Ramos (cell line): ENCODE measurements at regions not wholly inside any gene's neighbourhood (a gene's known extent, or its start where the extent isn't known, plus 50 kb on each side); places are given as distances from the start of the nearest gene placed in this dataset.
"Not testable (repeated sequence)": the region's sequence is repeated elsewhere in the genome, so short reads cannot be mapped to it uniquely, and the experiment has no call there.

Experiments
- in situ Hi-C: fragments of 300-500 bp; cut with MboI; formaldehyde crosslinking; loops from one replicate; pipeline ENCODE4 v1.14.3; 2022; ENCODE audit warnings: low sequenced_read_pairs; ENCODE audit not compliant: unreplicated experiment

DNA sequence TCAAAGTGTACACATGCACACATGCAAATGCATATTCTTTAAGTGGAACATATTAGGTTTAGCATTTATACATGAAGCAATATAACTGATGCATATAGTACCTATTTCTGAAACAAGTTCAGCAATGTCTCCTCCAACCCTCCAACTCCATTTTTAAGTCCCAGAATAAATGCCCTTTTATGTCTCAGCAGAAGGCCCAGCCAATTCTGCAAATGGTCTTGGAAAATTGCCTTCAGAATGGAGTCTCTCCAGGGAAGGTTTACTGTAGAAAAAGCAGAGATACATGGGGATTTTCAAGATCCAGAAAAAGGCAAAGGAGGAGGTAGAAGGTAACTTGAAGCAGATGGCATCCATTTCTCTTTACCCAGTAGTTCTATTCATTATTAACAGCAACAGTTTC lies 633.3 kb downstream of the MAFB start:
- in situ Hi-C loops, result no loop called here

DNA sequence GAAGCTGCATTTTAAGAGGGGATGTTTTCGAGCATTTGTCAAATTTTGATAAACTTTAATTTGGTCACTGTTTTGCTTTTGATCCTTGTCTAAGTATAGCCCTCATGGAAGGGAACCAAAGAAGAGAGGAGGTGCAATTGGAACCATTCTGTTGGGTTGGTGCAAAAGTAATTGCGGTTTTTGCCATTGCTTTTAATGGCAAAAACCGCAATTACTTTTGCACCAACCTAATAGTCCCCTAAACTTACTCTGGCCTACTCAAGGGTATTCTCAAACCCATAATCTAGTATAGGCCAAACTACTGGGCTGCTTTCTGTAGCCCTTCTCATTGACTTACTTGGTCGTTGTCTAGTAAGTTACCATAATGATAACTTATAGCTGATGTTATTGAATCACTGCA lies 634.7 kb downstream of the MAFB start:
- in situ Hi-C loops, result no loop called here

DNA sequence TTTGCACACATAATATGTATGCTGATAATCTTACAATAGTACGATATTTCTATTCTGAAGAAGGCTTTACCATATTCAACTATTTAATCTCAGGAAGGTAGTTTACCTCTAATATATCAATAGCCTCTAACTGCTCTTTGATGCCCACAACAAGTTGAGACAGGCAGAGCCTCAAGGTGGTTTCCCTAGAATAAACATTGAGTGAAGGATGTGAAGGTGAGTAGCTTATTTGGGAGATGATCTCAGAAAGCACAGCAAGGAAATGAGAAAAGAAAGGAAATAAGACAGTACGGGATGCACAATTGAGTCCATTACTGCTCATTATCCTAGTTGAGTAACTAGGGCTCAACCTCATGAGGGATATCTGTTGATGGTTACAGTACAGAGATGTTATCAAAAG lies 638.4 kb downstream of the MAFB start:
- in situ Hi-C loops, result no loop called here

DNA sequence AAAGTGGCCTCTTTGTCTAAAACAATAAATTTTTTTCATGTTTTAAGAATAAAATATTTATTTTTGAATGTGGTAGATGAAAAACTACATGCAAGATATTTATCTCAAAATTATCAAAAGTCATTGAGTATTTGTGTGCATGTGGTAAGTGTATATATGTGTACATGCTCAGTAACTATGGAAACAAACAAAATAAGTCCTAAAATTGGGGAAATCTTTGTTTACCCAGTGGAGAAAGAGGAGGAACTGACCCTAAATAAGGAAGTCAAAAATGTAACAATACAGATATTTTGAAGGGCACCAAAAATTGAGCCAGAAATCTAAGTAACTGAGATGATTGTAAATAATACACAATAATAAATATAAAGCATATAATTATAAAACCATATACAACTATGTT lies 639.2 kb downstream of the MAFB start:
- in situ Hi-C loops, result no loop called here

DNA sequence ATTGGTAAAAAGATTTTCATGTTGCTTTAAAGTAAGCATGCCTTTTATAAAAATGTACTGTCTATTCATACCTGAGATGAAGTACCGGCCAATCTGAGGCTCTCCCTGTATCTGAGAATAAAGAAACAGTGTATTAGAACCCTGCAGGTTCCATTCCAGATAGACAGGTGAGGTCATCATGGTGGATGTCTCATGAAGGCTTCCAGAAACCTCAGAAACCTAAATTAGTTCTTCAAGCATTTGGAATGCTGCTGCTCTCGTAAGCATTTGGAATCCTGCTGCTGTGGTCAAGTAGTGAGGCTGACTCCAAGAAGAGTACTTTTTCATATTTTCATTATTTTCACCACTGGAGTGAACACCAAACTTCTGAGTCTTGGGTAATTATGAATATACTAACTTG lies 642.3 kb downstream of the MAFB start:
- in situ Hi-C loops, result no loop called here

DNA sequence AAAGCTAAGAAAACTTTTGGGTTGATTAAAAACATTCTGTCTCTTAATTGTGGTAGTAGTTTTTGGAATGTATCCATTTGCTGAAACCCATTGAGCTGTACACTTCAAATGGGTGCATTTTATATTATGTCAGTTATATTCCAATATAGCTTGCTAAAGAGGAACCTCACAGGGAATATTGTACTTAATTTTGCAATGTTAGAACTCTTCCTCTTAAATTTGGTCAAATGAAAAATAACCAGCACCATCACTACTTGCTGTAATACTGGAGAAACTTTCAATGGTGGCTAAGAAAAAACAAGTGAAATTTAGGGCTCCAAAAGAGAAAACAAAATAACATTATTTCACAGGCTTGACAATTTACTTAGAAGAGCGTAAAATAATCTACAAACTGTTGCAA lies 651.5 kb downstream of the MAFB start:
- in situ Hi-C loops, result no loop called here

DNA sequence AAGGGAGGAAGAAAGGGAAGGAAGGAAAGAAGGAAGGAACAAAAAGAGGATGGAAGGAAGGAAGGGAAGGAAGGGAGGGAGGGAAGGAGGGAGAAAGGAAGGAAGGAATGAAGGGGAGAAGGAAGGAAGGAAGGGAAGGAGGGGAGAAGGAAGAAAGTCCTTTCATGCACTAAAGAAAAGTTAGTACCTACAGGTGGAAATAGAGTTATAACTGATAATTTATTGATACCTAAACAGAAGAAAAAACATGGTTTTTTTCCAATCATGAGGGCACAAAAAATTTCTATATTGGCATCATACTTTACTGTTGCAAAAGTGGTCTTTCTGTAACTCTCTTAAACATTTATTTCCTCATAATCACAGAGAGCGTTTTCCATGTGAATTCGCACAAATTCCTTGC lies 659.4 kb downstream of the MAFB start:
- in situ Hi-C loops, result no loop called here

DNA sequence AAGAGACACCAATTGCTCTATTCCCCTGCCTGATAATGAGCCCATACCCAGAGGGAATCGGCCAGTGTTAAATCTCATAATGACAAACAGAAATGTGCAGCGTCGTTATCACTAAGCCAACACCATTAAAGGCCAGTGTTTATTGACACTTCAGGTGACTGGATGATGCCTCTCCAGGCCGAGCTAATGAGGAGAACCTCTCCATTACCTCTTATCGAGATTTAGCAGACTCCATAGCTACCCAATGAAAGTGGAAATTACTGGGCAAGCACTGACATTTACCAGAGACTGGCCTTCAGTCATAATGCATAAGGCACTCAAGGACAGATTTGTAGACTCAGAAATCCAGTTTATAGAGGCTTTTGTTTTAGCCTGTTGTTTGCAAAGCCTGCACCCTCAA lies 669.5 kb downstream of the MAFB start:
- in situ Hi-C loops, result no loop called here

DNA sequence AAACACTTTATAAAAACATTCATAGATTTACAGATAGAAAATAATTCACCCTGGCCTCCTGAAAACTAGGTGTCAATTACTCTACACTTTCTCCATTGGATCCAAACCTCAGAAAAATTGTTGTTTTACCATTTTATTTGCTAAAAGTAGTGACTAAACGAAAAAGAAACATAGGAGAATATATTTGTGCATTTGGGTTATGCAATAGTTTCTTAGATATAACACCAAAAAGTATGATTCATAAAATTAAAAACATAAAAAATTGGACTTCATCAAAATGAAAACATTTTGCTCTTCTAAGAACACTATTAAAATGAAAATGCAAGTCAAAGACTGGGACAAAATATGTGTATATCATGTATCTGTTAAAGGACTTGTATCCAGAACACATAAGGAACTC lies 671.3 kb downstream of the MAFB start:
- in situ Hi-C loops, result no loop called here

DNA sequence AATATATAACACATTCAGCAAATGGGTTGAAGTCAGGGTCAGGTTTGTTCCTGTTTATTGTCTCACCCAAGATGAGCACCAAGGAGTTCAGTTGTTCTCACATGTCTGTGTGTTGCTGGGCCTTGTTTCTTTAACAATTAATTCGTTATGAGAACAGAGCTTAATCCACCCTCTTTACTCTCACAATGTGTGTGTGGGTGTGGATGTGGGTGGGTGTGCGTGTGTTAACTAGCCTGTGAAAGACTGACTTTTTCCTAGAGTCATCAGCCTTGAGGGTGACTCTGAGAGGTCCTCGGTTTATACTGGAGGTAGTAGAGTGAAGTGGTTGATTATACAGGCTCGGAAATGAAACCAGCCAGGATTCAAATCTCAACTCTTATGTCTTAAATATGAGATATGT lies 672.1 kb downstream of the MAFB start:
- in situ Hi-C loops, result no loop called here

DNA sequence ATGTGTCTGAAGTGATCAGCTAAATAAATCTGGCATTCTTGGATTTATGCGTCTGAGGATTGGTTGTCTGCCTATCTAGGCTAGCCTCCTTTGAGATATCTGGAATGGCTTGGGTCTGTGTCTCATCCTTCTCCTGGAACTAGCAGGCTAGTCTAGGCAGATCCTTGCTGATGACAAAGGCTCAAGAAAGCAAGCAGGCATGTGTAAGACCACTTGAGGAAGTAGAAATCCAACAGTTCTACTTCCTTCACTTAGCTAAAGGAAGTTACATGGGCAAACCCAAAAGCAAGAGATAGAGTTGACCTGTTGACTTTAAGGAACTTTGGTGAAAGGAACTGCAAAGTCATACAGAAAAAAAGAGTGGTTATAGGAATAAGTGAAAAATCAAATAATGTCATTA lies 672.6 kb downstream of the MAFB start:
- in situ Hi-C loops, result no loop called here

DNA sequence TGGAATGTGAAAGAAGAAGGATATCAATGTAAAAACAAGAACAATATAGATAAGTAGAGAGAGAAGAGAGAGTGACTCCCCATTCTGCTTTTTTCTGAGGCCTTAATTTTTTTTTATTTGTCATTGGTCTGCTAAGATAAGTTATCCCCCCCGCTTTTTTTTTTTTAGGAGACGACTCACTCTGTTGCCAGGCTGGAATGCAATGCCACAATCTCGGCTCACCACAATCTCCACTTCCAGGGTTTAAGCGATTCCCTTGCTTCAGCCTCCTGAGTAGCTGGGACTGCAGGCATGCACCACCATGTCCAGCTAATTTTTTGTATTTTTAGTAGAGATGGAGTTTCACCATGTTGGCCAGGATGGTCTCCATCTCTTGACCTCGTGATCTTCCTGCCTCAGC lies 677.0 kb downstream of the MAFB start:
- in situ Hi-C loops, result not testable (repeated sequence)

DNA sequence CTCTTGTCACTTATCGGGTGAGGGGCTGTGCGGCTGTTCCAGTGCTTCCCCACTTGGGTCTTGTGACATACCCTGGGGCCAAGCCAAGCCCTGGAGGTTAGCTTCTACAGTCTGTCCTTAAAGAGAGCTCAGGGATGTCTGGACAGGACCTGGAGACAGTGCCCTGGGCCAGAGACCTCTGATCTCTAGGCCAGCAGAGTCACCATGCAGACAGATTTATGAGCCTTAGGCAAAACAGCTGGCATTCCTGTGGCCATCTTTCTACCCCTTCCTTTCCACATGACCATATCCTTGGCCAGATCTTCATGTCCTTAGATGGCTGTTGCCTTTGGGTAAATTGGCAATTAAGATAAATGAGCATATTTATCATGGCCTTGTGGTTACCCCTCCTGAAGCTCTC lies 678.6 kb downstream of the MAFB start:
- in situ Hi-C loops, result no loop called here

DNA sequence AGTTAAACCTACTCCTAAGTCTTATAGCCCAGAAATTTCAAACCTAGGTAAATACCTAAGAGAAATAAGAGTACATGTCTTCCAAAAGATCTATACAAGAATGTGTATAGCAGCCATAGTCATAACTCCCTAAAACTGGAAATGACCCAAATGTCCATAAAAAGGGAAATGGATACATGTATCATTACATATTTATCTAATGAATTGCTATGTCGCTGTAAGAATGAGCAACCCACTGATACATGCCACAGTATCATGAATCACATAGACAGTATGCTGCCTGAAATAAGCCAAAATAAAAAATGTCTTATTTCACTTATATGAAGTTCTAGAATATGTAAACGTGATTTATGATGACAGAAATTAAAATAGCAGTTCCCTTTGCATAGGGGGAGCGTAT lies 679.5 kb downstream of the MAFB start:
- in situ Hi-C loops, result no loop called here

DNA sequence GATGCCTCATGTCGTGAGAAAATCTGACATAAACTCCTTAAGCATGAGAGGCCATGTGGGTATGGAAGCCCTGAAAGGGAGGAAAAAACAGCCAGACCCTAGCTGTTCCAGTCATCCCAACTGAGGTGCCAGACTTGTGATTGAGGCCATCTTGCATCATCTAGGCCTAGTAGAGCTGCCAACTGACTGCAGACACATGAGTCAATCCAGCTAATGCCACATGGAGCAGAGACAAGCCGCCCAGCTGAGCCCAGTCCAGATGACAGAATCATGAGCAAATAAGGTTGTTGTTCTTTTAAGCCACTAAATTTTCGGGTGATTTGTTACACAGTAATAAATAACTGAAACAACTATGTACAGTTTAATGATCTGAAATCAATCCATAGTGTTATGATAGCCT lies 680.9 kb downstream of the MAFB start:
- in situ Hi-C loops, result no loop called here

DNA sequence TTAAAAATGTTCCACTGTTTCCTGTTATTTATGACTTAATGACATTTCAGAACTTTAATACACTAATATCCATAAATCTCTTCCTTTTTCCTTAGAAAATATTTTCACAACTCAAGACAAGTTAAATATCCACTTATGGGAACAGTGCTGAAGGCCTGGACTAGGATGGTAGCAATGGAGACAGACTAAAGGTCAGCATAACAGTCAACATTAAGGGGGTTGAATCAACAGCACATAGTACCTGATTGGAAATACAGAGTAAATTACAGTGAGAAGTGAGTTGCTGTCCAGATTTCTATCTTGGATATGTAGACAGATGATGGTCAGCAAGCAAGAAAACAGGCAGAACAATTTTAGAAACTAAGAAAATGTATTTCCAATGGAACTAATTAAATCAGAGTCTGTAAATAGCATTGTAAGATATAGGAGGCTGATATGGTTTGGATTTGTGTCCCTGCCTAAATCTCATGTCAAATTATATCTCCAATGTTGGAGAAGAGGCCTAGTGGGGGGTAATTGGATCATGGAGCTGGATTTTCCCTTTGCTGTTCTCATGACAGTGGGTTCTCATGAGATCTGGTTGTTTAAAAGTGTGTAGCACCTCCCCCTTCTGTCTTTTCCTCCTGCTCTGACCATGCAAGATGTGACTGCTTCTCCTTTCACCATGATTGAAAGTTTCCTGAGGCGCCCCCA lies 682.7 kb downstream of the MAFB start:
- in situ Hi-C loops, result no loop called here

DNA sequence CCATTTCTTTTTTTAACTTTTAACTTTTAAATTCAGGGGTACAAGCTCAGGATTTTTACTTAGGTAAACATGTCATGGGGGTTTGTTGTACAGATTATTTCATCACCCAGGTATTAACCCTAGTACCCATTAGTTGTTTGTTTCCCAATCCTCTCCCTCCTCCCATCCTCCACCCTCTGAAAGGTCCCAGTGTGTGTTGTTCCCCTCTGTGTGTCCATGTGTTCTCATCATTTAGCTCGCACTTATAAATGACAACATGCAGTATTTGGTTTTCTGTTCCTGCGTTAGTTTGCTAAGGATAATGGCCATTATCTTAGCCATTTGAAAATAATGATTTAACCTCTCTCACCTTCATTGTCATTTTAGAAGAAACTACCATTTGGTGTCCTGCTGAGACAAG lies 684.9 kb downstream of the MAFB start:
- in situ Hi-C loops, result not testable (repeated sequence)

DNA sequence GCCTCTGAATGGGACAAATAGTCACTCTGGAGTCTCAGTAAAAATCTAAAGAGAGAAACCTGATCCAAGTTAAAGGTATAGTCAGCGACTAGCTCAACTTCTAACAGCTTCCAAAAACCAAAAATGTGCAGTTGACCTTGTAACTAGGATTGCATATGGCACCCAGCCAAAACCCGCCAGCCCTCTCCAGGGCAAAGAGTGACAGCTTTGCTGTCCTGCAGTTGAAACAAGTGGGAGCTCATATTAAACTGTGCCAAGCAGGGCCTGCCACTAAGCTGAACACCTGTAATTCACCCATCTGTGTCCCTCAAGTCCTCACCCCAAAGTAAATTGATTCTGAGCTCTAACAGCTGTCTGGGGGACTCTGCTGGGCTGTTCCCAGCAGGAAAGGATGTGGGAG lies 695.3 kb downstream of the MAFB start:
- in situ Hi-C loops, result no loop called here

DNA sequence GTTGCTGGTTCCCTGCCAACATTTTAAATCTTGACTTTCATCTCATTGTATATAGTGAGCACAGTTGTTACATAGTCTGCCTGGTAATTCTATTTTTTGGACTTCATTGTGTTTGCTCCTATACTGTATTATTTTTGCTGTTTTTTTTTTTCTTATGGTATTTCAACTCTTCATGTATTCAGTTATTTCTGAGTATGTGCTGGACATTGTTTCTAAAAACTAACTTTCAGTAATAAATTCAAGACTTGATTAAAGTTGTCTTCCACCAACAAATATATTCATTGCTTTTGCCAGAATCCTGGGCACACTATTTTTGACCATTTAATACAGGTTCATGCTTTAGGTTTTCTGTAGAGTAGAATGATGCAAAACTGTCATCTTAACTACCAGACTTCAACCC lies 698.3 kb downstream of the MAFB start:
- in situ Hi-C loops, result no loop called here

DNA sequence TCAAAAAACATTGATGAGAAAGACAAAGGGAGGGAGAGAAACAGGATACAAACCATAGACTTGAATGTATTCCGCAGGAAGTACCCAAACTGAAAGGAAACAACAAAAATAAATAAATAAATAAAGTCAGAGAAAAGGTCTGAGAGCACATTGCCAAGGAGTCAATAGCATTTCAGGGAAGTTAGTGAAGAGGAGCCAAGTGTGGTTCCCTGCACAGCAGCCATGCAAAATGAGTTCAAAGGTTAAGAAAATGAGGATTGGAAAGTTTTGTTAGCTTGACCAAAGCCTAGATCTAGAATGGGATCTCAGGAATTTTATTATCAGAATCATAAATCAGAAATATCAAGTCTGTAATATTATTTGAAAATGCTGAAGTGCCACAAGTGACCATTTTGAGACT lies 700.0 kb downstream of the MAFB start:
- in situ Hi-C loops, result no loop called here

DNA sequence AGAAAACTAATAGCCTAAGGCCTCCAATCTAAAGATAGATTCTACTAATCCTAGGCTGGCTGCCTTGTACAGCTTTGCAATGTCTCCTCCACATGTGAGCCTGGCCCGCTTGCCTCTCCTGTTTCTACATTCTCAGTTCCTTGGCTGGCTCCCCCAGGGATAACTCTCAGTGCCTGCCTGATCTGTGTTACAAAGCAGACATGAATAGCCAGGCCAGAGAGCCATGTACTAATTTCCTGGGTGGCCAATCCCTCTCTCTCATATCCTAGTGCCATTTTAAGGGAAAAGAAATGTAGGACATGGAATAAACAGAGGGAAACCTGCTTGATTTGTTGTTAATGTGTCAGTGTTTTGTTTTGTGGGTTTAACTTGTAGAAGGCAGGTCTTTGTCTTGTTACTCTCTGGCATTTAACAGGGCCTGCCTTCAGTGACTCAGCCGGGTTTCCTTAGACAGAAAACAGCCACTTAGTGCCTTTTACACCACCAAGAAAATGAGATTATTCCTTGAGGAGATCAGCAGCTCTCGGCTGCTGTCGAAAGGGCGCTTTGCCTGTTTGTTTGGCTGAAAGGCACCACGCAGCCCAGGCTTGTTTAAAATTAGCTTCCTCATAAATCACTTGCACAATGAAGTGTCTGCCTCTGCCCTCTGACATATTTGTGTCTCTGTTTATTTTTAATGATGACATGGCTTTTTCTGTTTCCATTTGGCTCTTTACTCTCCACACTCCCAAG lies 702.7 kb downstream of the MAFB start:
- in situ Hi-C loops, result no loop called here

DNA sequence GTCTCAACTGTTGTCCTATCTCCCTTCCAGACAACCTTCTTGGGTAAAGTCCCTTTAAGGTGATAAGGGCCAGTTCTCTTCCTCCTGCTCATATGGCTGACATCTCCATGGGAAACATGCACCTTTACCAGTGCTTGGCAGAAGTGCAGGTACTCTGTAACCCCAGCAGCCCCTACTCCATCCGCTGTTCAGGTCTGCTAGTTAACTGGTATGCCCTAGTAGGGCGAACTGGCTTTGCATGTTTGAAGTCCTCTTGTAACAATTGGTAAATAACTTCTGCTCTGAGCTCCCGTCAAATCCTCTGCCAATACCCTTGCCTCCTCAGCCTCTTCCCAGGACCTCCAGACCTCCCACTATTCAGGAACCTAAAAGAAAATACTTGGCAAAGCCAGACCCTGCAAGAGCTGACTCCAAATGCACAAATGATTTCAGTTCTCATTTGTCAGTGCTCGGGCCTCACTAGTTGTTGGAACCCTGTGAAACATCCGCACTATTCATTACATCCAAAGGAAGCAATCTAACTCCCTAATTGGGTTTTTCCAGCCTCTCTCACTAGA lies 703.7 kb downstream of the MAFB start:
- in situ Hi-C loops, result no loop called here
